HG02943 (cell line): ENCODE measurements at regions not wholly inside any gene's neighbourhood (a gene's known extent, or its start where the extent isn't known, plus 50 kb on each side); places are given as distances from the start of the nearest gene placed in this dataset.

Experiments used
- ATAC-seq: cut with Tn5 transposase; IDR thresholded peaks from one replicate; pipeline ENCODE4 v1.9.1; 2021; ENCODE audit warnings: mild to moderate bottlenecking, low read depth, moderate library complexity; ENCODE audit not compliant: unreplicated experiment

DNA sequence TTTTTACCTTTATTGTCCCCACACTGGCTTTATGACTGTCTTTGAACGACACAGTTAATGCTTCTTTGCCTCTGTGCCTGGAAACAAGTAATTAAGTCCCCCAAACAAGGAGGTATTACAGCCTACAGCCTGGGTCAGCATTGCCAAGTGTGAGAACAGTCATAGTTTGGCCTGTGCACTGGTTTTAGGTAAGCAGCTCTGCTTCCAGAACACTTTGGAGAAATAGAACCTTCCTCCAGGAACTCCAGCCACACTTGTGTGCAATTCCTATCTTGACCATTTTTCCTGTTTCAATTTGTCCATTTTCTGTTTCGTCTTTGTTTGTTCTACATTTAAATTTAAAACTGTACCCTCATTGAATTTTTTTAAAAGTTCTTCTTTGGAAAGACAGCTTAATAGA lies 568.2 kb downstream of the TUSC7 start:
- ATAC-seq, result no peak

DNA sequence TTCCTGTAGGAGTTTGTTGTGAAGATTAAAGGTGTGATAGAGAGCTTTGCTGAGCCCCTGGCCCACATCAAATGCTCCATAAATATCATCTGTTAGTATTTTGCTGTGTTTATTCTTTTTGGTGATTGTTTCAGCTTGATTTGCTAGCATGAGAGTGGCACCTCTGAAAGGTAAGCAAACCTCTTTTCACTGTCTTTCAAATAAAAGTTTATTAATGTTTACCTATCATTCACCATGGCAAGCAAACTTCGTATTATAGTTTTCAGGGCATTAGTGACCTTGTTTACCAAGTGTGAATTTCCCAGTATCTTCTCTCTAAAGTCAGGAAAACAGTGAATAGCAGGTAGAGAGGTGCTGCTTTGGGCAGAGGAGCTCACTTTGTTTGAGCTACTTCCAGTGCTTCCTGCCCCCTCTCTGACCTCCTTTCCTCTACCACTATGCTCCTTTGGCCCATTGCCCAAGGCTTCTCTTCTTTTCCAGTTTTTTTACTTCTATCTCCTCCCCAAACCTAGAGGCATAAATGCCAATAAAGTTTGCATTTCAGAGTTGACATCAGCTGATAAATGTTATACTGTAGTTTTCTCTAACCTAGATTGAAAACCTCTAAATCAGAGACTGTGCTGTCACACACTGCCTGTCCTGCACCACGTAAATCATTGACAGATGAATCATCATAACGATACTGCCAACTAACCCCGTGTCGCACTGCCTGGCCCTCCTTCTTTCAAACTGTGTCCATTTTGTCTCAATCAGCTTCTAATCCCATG lies 569.0 kb downstream of the TUSC7 start:
- ATAC-seq, result peak; percentile 99

GRCh38 chr3:117281371-117281770 lies 571.8 kb downstream of the TUSC7 start:
- ATAC-seq, result no peak

- ATAC-seq, result no peak
Measured at GRCh38 chr3:117282566-117282965, 573.0 kb downstream of the TUSC7 start.

DNA sequence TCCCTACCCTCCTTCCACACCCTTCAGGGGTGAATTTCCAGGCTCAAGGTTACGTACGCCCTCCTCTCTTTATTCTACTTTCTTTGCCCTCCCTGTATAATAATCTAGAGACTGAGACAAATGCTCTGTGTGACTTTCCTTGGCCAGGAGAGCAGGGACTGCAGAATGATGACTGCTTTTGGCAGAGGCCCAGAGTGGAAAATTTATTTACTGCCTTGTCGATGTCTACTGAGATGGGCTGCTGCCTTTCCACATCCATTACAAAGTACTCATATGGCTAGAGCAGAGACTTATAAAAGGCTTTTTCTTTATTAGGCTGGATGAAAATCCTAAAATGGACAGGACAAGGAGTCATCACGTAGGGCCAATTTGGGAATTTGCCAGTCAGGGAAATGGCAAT lies 576.2 kb downstream of the TUSC7 start:
- ATAC-seq, result no peak

- ATAC-seq, result no peak
Measured at GRCh38 chr3:117286488-117286887, 576.9 kb downstream of the TUSC7 start.

GRCh38 chr3:117287602-117288001 lies 578.0 kb downstream of the TUSC7 start:
- ATAC-seq, result no peak

DNA sequence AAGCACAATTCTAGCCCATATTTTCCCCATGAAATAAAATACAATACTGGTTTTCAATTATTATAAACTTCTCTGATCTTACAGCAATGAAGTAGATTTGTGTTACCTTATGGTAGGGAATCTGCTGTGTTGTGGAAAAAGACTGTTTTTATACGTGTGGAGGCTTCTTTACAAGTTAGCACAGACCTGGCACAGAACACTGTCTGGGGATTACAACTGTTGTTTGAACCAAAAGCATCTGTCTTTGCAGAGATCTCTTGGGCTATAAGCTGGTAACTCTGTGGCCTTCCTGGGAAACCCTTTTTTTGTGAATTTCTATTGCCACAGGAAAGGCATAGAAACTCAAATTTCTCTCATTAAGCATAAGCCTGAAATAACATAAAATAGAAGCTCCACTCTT lies 581.9 kb downstream of the TUSC7 start:
- ATAC-seq, result no peak

DNA sequence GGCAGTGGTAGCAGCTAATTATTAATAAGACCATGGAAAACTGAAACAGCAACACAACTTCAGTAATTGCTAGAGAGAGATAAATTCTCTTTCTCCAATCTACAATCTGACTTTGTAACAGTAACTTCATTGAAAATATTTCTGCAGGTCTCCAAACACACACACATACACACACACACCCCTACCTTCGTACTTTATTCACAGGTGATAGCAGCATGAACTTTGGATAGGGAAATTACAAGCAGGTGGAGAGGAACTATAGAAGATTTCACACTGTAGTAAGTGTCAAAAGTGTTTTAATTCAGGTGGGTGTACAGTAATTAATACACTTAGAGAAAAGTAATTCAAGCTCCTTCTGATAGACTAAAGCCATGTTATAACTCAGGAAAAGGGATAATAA lies 587.5 kb downstream of the TUSC7 start:
- no peak for ATAC-seq

DNA sequence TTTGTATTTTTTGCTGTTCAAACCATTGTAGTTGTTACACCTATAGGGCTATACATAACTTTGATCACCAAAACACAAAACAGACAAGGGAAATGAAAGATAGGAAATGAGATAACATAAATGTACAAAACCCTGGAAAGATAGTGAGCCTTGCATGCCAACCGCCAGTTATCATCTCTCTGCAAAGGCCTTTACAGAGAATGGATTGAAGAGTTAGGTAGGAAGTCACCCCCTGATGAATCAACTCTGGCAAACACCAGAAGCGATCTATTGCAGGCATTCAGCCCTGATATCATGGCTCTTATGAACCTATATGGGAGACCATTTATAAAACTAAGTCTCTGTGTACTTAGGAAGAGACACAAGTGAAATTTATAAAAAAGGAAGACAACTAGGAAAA lies 588.0 kb downstream of the TUSC7 start:
- no peak for ATAC-seq

DNA sequence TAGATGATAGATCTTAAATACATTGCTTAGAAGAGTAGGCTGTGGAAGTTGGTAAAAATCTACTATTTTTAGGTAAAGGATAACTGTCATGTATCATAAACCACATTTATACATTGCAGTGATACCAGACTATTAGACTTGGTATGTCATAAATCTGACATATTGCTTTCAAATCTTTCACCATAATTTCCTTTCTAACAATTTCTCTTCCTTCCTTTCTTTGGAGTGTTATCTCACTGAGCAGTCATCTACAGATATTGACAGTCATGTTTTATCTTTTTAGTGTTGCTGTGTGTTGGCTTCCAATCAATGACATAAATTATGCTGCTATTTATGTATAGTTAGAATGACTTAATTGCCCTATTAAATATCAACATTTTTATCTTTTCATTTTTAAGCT lies 588.7 kb downstream of the TUSC7 start:
- ATAC-seq, result no peak

DNA sequence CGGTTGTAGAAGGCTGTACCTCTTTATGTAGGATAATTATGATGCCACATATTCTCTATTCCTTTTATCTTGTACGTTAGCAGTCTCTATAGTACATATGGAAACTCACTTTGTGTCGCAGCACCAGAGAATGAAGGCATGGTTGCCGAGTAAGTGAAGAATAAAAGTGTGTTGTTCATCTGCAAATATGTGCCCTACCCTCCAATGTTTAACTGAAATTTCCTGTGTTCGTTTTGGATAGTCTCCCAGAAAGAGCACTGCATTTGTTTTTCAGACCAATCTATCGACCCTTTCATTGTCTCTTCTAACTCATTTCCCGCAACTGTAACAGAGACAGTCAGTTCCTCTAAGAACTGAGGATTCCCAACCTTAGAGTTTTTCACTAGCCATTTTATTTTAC lies 592.8 kb downstream of the TUSC7 start:
- ATAC-seq, result no peak

DNA sequence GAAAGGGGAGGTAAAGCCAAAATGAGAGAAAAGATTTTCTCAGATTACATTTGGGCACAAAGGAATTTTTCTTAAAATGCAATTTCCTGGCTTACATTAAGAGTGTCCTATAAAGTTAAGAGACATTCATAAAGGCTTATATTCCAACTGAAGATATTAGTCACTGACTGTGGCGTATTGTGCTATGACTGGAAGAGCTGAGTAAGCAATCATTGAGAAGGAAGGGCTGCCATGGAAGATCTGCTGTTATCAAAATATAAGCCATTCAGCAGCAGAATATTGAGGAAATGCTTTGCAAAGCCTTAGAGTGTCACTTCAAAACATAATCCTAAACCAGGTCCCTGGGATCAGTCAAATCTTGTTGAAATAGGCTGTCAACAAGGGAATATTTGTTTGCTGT lies 593.9 kb downstream of the TUSC7 start:
- ATAC-seq, result no peak

DNA sequence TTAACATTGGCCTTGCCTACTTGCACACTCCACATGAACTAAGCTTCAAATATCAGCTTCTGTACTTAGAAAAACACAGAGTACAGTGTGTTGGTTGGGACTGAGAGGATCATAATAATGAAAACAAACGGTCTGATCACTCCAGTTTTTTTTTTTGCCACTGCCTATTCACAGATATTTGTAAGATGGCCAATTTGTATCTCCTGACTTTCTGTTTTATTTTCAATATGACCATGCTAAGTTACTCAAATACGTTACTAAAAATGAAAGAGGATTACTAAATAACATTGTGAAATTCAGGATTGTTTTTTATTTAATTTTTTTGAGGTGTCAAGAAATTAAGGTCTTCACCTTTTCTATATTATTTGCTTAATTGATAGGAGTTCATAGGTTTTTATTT lies 595.1 kb downstream of the TUSC7 start:
- ATAC-seq, result no peak

GRCh38 chr3:117305681-117306080 lies 596.1 kb downstream of the TUSC7 start:
- no peak for ATAC-seq

GRCh38 chr3:117306299-117306698 lies 596.7 kb downstream of the TUSC7 start:
- ATAC-seq, result no peak

DNA sequence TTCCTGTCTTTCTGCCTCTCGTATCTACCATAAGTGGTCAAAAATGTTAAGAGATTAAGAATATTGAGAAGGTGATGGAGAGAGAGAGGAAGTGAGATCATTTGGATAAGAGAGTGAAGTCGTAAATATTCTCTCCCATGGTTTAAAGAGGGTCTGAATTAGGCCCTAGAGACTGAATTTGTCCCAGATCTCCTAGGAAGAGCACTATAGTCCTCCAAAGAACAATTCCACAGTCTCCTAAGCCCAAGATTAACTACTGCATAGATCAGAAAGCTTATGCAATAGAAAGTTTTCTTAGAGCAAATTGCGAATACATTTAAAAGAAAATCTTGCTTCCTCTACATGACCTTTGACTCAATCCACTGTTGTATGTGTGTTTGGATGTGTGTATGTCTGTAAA lies 598.8 kb downstream of the TUSC7 start:
- ATAC-seq, result no peak

DNA sequence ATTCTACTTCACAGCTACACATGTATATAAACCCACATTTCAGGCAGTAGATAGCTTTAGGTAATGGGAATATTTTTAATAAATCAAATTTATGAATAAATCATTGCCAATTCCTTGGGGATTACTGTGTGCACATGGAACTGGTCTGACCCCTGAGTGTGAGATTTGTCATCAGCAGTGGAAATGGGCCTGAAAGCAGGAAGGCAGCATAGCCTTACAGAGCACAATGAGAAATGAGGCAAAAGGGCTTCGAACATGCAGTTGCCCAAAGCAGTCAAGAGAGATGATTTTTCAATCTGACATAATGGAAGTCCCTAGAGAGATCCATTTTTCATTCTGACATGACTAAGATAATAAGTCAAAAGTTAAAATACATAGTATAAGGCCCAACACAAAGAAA lies 599.2 kb downstream of the TUSC7 start:
- no peak for ATAC-seq

- no peak for ATAC-seq
Measured at GRCh38 chr3:117310536-117310935, 601.0 kb downstream of the TUSC7 start.

DNA sequence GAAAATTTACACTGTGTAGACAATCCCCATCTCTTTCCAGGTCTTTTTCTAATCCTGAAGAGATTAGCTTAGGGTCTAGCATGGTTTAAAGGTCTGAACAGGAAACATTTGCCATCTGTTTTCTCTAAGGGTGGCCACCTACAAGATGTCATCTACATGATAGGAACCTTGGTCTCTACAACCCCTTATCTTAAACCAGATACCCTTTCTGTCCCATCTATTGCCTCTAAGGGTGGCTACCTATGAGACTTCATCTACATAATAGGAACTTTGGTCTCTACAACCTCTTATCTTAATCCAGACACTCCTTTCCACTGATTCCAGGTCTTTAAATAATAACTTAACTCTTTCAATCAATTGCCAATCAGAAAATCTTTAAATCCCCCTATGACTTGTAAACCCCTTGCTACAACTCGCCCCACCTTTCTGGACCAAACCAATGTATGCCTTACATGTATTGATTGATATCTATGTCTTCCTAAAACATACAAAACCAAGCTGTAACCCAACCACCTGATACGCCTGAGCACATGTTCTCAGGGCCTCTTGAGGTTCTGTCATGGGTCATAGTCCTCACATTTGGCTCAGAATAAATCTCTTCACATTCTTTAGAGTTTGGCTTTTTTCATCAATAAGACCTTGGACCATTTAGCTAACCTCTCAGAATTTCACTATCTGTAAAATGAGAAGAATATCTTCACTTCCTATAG lies 605.0 kb downstream of the TUSC7 start:
- no peak for ATAC-seq

DNA sequence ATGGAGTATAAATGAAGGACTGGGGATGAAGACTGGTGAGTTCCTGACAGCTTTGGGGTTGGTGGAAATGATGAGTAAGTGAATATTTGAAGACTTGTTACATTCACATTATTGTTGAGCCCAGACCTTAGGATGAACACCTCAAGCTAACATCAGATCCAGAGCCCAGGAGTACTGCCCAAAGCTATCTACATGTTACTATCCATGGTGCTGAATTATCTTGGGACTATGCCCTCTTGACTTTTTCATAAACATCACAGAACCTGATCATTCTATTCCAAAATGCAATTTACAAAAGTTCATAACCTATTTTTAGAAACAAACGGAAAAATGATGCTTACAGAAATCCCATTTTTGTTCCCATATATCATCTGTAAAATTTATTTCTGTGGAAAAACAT lies 613.3 kb downstream of the TUSC7 start:
- no peak for ATAC-seq

- no peak for ATAC-seq
Measured at GRCh38 chr3:117346901-117347300, 637.3 kb downstream of the TUSC7 start.
